ENCODE measurements at regions not wholly inside any gene's neighbourhood (a gene's known extent, or its start where the extent isn't known, plus 50 kb on each side); places are given as distances from the start of the nearest gene placed in this dataset.

DNA sequence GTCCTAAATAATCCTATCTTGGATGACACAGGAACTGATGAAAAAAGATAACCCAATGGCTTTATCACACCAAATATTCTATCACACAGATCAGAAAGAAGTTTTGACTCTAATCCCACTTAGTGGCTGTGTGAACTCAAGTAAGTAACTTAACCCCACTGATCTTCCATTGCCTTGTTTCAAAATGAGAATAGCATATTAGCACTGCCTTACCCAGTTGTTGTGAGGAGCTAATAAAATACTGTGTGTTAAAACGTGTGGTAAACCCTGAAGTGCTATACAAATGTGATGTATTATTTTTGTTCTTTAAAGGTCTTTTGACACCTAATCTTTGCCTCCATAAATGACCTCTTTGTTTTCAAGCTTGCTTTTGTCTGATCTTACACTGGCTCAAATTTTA lies 60.9 kb upstream of the ARID2 start:
- Histone ChIP-seq H3K4me3 (replicated peaks in 1 of 3; ENCODE audit: insufficient read depth in 1 of 3, low read depth in 1 of 3, low read length in 3 of 3) (no peak overlapping the region), H3K36me3 (ENCODE audit: control insufficient read depth in 2 of 2, extremely low read depth in 1 of 2, insufficient read depth in 2 of 2, low read length in 2 of 2) (no peaks in the 10 kb centered on the region), H3K4me1 (ENCODE audit: control insufficient read depth, extremely low read depth, insufficient read depth, low read length) (no peaks in the 10 kb centered on the region), H2AFZ (ENCODE audit: low read depth, low read length) (no peak overlapping the region), H3K4me2 (ENCODE audit: insufficient read depth, low read length) (no peak overlapping the region), H3K27me3 (ENCODE audit: control insufficient read depth in 2 of 2, insufficient read depth in 2 of 2, low read length in 2 of 2) (peaks cover 3 to 14% of the 10 kb centered on the region in 2 experiments), H3K9me1 (replicated peaks; ENCODE audit: control insufficient read depth, extremely low read depth, insufficient read depth, low read length) (no peaks in the 10 kb centered on the region), H3K9me3 (replicated peaks; ENCODE audit: control insufficient read depth, insufficient read depth, low read length) (no peaks in the 10 kb centered on the region), H4K20me1 (replicated peaks; ENCODE audit: control insufficient read depth, extremely low read depth, insufficient read depth, low read length) (no peaks in the 10 kb centered on the region), H3K9ac (replicated peaks; ENCODE audit: extremely low read depth, insufficient read depth, low read length) (no peak overlapping the region), H3K27ac (ENCODE audit: insufficient read depth, low read depth, low read length) (no peak overlapping the region), H3K79me2 (ENCODE audit: control insufficient read depth, insufficient read depth, low read length) (no peaks in the 10 kb centered on the region)
- no peak for TF ChIP-seq FOS (IDR thresholded peaks at IDR 0.05; ENCODE audit: borderline replicate concordance, insufficient read depth, low read length)
- no peak for TF ChIP-seq JUN (IDR thresholded peaks at IDR 0.05; ENCODE audit: borderline replicate concordance, insufficient read depth, insufficient read length, low read depth)
- TF ChIP-seq, protein P1, sequence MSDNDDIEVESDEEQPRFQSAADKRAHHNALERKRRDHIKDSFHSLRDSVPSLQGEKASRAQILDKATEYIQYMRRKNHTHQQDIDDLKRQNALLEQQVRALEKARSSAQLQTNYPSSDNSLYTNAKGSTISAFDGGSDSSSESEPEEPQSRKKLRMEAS (IDR thresholded peaks at IDR 0.05; ENCODE audit: insufficient read depth, insufficient read length) = no peak
- no peak for TF ChIP-seq EZH2 (IDR thresholded peaks at IDR 0.05; ENCODE audit: borderline replicate concordance, low read depth, low read length, severe bottlenecking)
- TF ChIP-seq GATA2 (IDR thresholded peaks at IDR 0.05; ENCODE audit: insufficient read depth, insufficient read length, low read depth, low read length) = no peak
- no peak for TF ChIP-seq POLR2A (IDR thresholded peaks at IDR 0.05; ENCODE audit: low read depth, low read length)
- TF ChIP-seq POLR2AphosphoS5 (IDR thresholded peaks at IDR 0.05; ENCODE audit: insufficient read depth, low read depth, low read length) = no peak
- TF ChIP-seq, protein P2, sequence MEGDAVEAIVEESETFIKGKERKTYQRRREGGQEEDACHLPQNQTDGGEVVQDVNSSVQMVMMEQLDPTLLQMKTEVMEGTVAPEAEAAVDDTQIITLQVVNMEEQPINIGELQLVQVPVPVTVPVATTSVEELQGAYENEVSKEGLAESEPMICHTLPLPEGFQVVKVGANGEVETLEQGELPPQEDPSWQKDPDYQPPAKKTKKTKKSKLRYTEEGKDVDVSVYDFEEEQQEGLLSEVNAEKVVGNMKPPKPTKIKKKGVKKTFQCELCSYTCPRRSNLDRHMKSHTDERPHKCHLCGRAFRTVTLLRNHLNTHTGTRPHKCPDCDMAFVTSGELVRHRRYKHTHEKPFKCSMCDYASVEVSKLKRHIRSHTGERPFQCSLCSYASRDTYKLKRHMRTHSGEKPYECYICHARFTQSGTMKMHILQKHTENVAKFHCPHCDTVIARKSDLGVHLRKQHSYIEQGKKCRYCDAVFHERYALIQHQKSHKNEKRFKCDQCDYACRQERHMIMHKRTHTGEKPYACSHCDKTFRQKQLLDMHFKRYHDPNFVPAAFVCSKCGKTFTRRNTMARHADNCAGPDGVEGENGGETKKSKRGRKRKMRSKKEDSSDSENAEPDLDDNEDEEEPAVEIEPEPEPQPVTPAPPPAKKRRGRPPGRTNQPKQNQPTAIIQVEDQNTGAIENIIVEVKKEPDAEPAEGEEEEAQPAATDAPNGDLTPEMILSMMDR (IDR thresholded peaks at IDR 0.05; ENCODE audit: extremely low read depth in 1 of 2, insufficient read depth in 1 of 2, low read depth in 1 of 2, low read length in 2 of 2) = no peak
- no peak for TF ChIP-seq MYC (IDR thresholded peaks at IDR 0.05; ENCODE audit: low read depth, low read length)
- POLR2A ChIA-PET = no interaction called here
- no TSS peak for BruUV-seq (replicated peaks)
- dilution Hi-C loops (cut with MboI; ENCODE audit: extremely low pct_ligation_motif_present, low sequenced_read_pairs) = no loop called here
- FAIRE-seq (no peak), DNase-seq (ENCODE audit: low read depth, low spot score) (no peak)
- CTCF ChIA-PET = interaction anchor here (0.7 to 2.5 kb wide), 4 partner anchors 16 to 58 kb away, joined by 3 to 9 read pairs (median 4); no protein-coding TSS in a partner anchor
- intact Hi-C loops (cut with micrococcal nuclease) = no loop called here

All from endothelial cell of umbilical vein (primary cell).